Amniotic stem cell (primary cell): ENCODE measurements at regions not wholly inside any gene's neighbourhood (a gene's known extent, or its start where the extent isn't known, plus 50 kb on each side); places are given as distances from the start of the nearest gene placed in this dataset.
"Not testable (repeated sequence)": the region's sequence is repeated elsewhere in the genome, so short reads cannot be mapped to it uniquely, and the experiment has no call there.

ENCODE experiments used
- DNase-seq: peaks from one replicate; lab custom pipeline; 2025; lab: John Stamatoyannopoulos, UW

- DNase-seq: no peak
Measured at GRCh38 chr11:34794696-34795095, 121.5 kb downstream of the APIP start.

GRCh38 chr11:34793666-34794065 lies 122.5 kb downstream of the APIP start:
- DNase-seq: no peak

GRCh38 chr11:34792814-34793258 lies 123.3 kb downstream of the APIP start:
- no peak for DNase-seq

GRCh38 chr11:34791780-34792542 lies 124.2 kb downstream of the APIP start:
- DNase-seq: no peak

GRCh38 chr11:34790620-34791019 lies 125.6 kb downstream of the APIP start:
- DNase-seq: no peak

- DNase-seq: no peak
Measured at GRCh38 chr11:34789196-34789834, 126.9 kb downstream of the APIP start.

- no peak for DNase-seq
Measured at GRCh38 chr11:34788642-34789041, 127.5 kb downstream of the APIP start.

GRCh38 chr11:34787895-34788294 lies 128.3 kb downstream of the APIP start:
- no peak for DNase-seq

GRCh38 chr11:34787348-34787747 lies 128.8 kb downstream of the APIP start:
- DNase-seq: no peak

- DNase-seq: no peak
Measured at GRCh38 chr11:34784318-34784841, 131.8 kb downstream of the APIP start.

GRCh38 chr11:34783816-34784317 lies 132.3 kb downstream of the APIP start:
- no peak for DNase-seq

GRCh38 chr11:34781826-34782225 lies 134.4 kb downstream of the APIP start:
- not testable (repeated sequence) for DNase-seq

- DNase-seq: no peak
Measured at GRCh38 chr11:34775417-34775888, 140.7 kb downstream of the APIP start.

- DNase-seq: no peak
Measured at GRCh38 chr11:34774604-34775003, 141.6 kb downstream of the APIP start.

- DNase-seq: no peak
Measured at GRCh38 chr11:34773826-34774225, 142.4 kb downstream of the APIP start.

- no peak for DNase-seq
Measured at GRCh38 chr11:34773211-34773610, 143.0 kb downstream of the APIP start.

- DNase-seq: no peak
Measured at GRCh38 chr11:34770111-34770510, 146.1 kb downstream of the APIP start.

- no peak for DNase-seq
Measured at GRCh38 chr11:34769224-34769623, 147.0 kb downstream of the APIP start.

- not testable (repeated sequence) for DNase-seq
Measured at GRCh38 chr11:34762625-34763024, 141.7 kb downstream of the EHF start.

GRCh38 chr11:34758262-34758661 lies 137.4 kb downstream of the EHF start:
- no peak for DNase-seq

- no peak for DNase-seq
Measured at GRCh38 chr11:34757026-34757451, 136.1 kb downstream of the EHF start.

GRCh38 chr11:34756591-34756990 lies 135.7 kb downstream of the EHF start:
- no peak for DNase-seq

GRCh38 chr11:34755671-34756070 lies 134.8 kb downstream of the EHF start:
- DNase-seq: no peak
